ENCODE measurements at regions not wholly inside any gene's neighbourhood (a gene's known extent, or its start where the extent isn't known, plus 50 kb on each side); places are given as distances from the start of the nearest gene placed in this dataset.

GRCh38 chr7:135857519-135858274 lies 109.1 kb upstream of the FAM180A start:
- ATAC-seq, result no peak

GRCh38 chr7:135856356-135857144 lies 107.9 kb upstream of the FAM180A start:
- H3K27ac ChIP-seq, result no peak overlapping the region
- H3K9me3 ChIP-seq, result peaks cover 0 to 7% (median 0%) of the 10 kb centered on the region in 3 donors
- no peaks in the 10 kb centered on the region for H3K27me3 ChIP-seq
- 56 to 71% methylated on average over 6 of the region's 6 CpGs for WGBS, 2 donors (ENCODE audit: low coverage in 1 of 2)
- ATAC-seq, result no peak
- no peaks in the 10 kb centered on the region for H3K36me3 ChIP-seq
- no peak for TF ChIP-seq POLR2A (IDR thresholded peaks at IDR 0.05)
- TF ChIP-seq EP300 (IDR thresholded peaks at IDR 0.05), result no peak
- TF ChIP-seq POLR2AphosphoS5 (IDR thresholded peaks at IDR 0.05), result no peak
- TF ChIP-seq CTCF (IDR thresholded peaks at IDR 0.05), result no peak
- H3K4me1 ChIP-seq, result no peaks in the 10 kb centered on the region
- H3K4me3 ChIP-seq, result no peak overlapping the region

More at GRCh38 chr7:135857519-135858274, 109.1 kb upstream of the FAM180A start:
- peaks cover 0 to 14% (median 0%) of the 10 kb centered on the region in 3 donors for H3K9me3 ChIP-seq
- H3K36me3 ChIP-seq, result no peaks in the 10 kb centered on the region
- H3K4me1 ChIP-seq, result no peaks in the 10 kb centered on the region
- H3K4me3 ChIP-seq, result no peak overlapping the region
- 86% methylated on average over 2 of the region's 3 CpGs; no CpG with 5 or more reads in 1 of the 2 donors for WGBS, 2 donors (ENCODE audit: low coverage in 1 of 2)
- no peak overlapping the region for H3K27ac ChIP-seq
- TF ChIP-seq POLR2A (IDR thresholded peaks at IDR 0.05), result no peak
- TF ChIP-seq CTCF (IDR thresholded peaks at IDR 0.05), result no peak
- no peak for TF ChIP-seq POLR2AphosphoS5 (IDR thresholded peaks at IDR 0.05)
- TF ChIP-seq EP300 (IDR thresholded peaks at IDR 0.05), result no peak
- no peaks in the 10 kb centered on the region for H3K27me3 ChIP-seq

GRCh38 chr7:135855846-135856245 lies 107.2 kb upstream of the FAM180A start:
- TF ChIP-seq EP300 (IDR thresholded peaks at IDR 0.05), result no peak
- no peak for TF ChIP-seq POLR2AphosphoS5 (IDR thresholded peaks at IDR 0.05)
- no peak for TF ChIP-seq CTCF (IDR thresholded peaks at IDR 0.05)
- TF ChIP-seq POLR2A (IDR thresholded peaks at IDR 0.05), result no peak
- Histone ChIP-seq H3K9me3 (peaks cover 0 to under 1% (median 0%) of the 10 kb centered on the region in 3 donors), H3K4me3 (no peak overlapping the region), H3K36me3 (no peaks in the 10 kb centered on the region), H3K27ac (no peak overlapping the region), H3K4me1 (no peaks in the 10 kb centered on the region), H3K27me3 (no peaks in the 10 kb centered on the region)
- ATAC-seq, result no peak
- WGBS, 2 donors (ENCODE audit: low coverage in 1 of 2), result 50 to 71% methylated on average over 3 of the region's 3 CpGs

- H3K4me3 ChIP-seq, result no peak overlapping the region
- no peak overlapping the region for H3K27ac ChIP-seq
- no peaks in the 10 kb centered on the region for H3K4me1 ChIP-seq
- H3K36me3 ChIP-seq, result no peaks in the 10 kb centered on the region
- TF ChIP-seq EP300 (IDR thresholded peaks at IDR 0.05), result no peak
- no peaks in the 10 kb centered on the region for H3K27me3 ChIP-seq
- WGBS, 2 donors (ENCODE audit: low coverage in 1 of 2), result 43 to 84% methylated on average over 1 to 2 of the region's 2 CpGs
- ATAC-seq, result no peak
- H3K9me3 ChIP-seq, result no peaks in the 10 kb centered on the region
Observed at GRCh38 chr7:135853499-135853898, 104.9 kb upstream of the FAM180A start.

GRCh38 chr7:135853008-135853407 lies 104.4 kb upstream of the FAM180A start:
- Histone ChIP-seq H3K27me3 (no peaks in the 10 kb centered on the region), H3K36me3 (no peaks in the 10 kb centered on the region), H3K4me1 (no peaks in the 10 kb centered on the region), H3K9me3 (no peaks in the 10 kb centered on the region), H3K27ac (no peak overlapping the region), H3K4me3 (no peak overlapping the region)
- no peak for ATAC-seq
- no peak for TF ChIP-seq CTCF (IDR thresholded peaks at IDR 0.05)
- 78 to 100% methylated on average over 1 to 3 of the region's 3 CpGs for WGBS, 2 donors (ENCODE audit: low coverage in 1 of 2)

Measured in gastroesophageal sphincter (tissue), 4 donors.